DOHH2 (cell line): ENCODE measurements at regions not wholly inside any gene's neighbourhood (a gene's known extent, or its start where the extent isn't known, plus 50 kb on each side); places are given as distances from the start of the nearest gene placed in this dataset.
"Not testable (repeated sequence)": the region's sequence is repeated elsewhere in the genome, so short reads cannot be mapped to it uniquely, and the experiment has no call there.

Source experiments
- H3F3A ChIP-seq: fragments of 200-600 bp; sonication (generic), shearing (Covaris generic); 2 replicates; pipeline ENCODE4 v1.6.0; 2016; ENCODE audit warnings: antibody characterized with exemption, mild to moderate bottlenecking; ENCODE audit not compliant: control insufficient read depth, insufficient read depth
- H3K27ac ChIP-seq: fragments of 200-600 bp; sonication (generic); 2 replicates; pipeline ENCODE4 v1.5.1; 2014; ENCODE audit warnings: low read depth, mild to moderate bottlenecking, low read length, moderate library complexity
- H3K27me3 ChIP-seq: fragments of 200-600 bp; sonication (generic); 2 replicates; pipeline ENCODE4 v1.6.1; 2014; ENCODE audit warnings: mild to moderate bottlenecking, low read length, mixed read lengths; ENCODE audit not compliant: control insufficient read depth
- H3K36me3 ChIP-seq: fragments of 200-600 bp; sonication (generic); 2 replicates; pipeline ENCODE4 v1.6.1; 2014; ENCODE audit warnings: mild to moderate bottlenecking, low read length, moderate library complexity, mixed read lengths; ENCODE audit not compliant: control insufficient read depth
- H3K4me1 ChIP-seq: fragments of 200-600 bp; sonication (generic); 2 replicates; pipeline ENCODE4 v1.6.1; 2014; ENCODE audit warnings: mild to moderate bottlenecking, low read length, mixed read lengths; ENCODE audit not compliant: control insufficient read depth
- H3K4me2 ChIP-seq: fragments of 200-600 bp; sonication (generic); 2 replicates; pipeline ENCODE4 v1.6.0; 2014; ENCODE audit warnings: mild to moderate bottlenecking, low read length, moderate library complexity
- H3K4me3 ChIP-seq: fragments of 200-600 bp; sonication (generic); 2 replicates; pipeline ENCODE4 v1.5.1; 2014; ENCODE audit warnings: mild to moderate bottlenecking, low read length, mixed read lengths
- H3K79me2 ChIP-seq: fragments of 200-600 bp; sonication (generic); 2 replicates; pipeline ENCODE4 v1.6.1; 2014; ENCODE audit warnings: mild to moderate bottlenecking, low read length, mixed read lengths; ENCODE audit not compliant: control insufficient read depth
- H3K9me2 ChIP-seq: fragments of 200-600 bp; sonication (generic); replicated peaks from 2 replicates; pipeline ENCODE4 v1.6.1; 2014; ENCODE audit warnings: mild to moderate bottlenecking, low read length, mixed read lengths; ENCODE audit not compliant: control insufficient read depth
- H3K9me3 ChIP-seq: fragments of 200-600 bp; sonication (generic); 2 replicates; pipeline ENCODE4 v1.6.1; 2014; ENCODE audit warnings: antibody characterized with exemption, low read length, mixed read lengths; ENCODE audit not compliant: control insufficient read depth, insufficient read depth
- H4K20me1 ChIP-seq: fragments of 200-600 bp; sonication (generic); 2 replicates; pipeline ENCODE4 v1.6.0; 2014; ENCODE audit warnings: low read depth, mild to moderate bottlenecking, antibody characterized with exemption, low read length, moderate library complexity; ENCODE audit not compliant: control insufficient read depth, insufficient read depth
- CTCF ChIP-seq: fragments of 200-600 bp; sonication (generic); IDR thresholded peaks from one replicate; pipeline ENCODE4 v1.5.1; 2014; ENCODE audit warnings: antibody characterized with exemption, mild to moderate bottlenecking, low read depth, low read length; ENCODE audit not compliant: poor library complexity, severe bottlenecking
- EZH2phosphoT487 ChIP-seq: fragments of 200-600 bp; sonication (generic); IDR thresholded peaks from 2 replicates; pipeline ENCODE4 v1.6.1; 2017; ENCODE audit warnings: borderline replicate concordance, mild to moderate bottlenecking, antibody characterized with exemption, low read length, moderate library complexity, mixed read lengths

DNA sequence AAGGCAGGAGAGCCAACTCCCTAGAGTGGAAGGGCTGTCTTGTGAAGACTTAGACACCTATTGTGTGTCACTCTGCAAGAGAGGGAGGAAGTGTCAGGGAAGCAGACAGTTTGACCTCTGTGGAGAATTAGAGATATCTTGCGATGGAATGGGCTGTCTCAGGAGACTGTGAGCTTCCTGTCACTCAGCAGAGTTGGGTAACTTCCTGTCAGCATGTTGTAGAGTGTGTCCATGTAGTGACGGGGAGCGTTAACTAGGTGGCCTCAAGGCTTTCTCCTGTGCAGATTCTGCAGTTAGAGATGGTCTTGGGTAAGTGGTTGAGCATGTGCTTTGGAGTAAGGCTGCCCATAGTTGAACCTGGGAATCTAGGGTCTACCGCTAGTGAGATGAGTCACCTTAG is 136.5 kb downstream of the KIF4B start:
- no peaks in the 10 kb centered on the region for H3K36me3 ChIP-seq
- no peaks in the 10 kb centered on the region for H4K20me1 ChIP-seq
- H3K27ac ChIP-seq: no peak overlapping the region
- H3K4me2 ChIP-seq: no peak overlapping the region
- no peaks in the 10 kb centered on the region for H3K79me2 ChIP-seq
- H3K9me2 ChIP-seq: no peaks in the 10 kb centered on the region
- H3F3A ChIP-seq: no peaks in the 10 kb centered on the region
- peaks cover 6% of the 10 kb centered on the region for H3K4me1 ChIP-seq
- no peaks in the 10 kb centered on the region for H3K27me3 ChIP-seq
- H3K9me3 ChIP-seq: no peaks in the 10 kb centered on the region
- no peak overlapping the region for H3K4me3 ChIP-seq
- TF ChIP-seq CTCF: no peak

DNA sequence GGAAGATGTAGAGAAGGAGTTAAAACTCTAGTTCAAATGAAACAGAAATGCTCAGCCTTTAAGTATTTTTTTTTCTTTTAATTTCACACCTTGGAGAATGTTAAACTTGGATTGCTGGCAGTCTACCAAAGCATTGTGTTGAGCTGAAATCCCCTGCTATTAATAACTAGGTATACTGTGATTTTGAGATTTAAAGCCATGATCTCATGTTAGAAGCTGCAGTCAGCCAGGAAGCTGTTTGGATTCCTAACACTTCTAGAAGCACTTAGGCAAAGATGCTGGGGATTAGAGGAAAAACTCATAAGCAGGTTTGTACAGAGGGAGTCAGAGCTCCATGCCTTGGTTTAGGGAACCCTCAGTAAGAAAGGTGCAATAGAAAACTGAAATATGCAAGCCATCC is 141.4 kb downstream of the KIF4B start:
- Histone ChIP-seq H4K20me1 (no peaks in the 10 kb centered on the region), H3K79me2 (no peaks in the 10 kb centered on the region), H3K9me2 (no peaks in the 10 kb centered on the region), H3K9me3 (no peaks in the 10 kb centered on the region), H3K4me3 (no peak overlapping the region), H3K27me3 (no peaks in the 10 kb centered on the region), H3K4me2 (no peak overlapping the region), H3F3A (no peaks in the 10 kb centered on the region), H3K4me1 (peaks cover 4% of the 10 kb centered on the region), H3K27ac (no peak overlapping the region), H3K36me3 (no peaks in the 10 kb centered on the region)
- no peak for TF ChIP-seq EZH2phosphoT487
- no peak for TF ChIP-seq CTCF

DNA sequence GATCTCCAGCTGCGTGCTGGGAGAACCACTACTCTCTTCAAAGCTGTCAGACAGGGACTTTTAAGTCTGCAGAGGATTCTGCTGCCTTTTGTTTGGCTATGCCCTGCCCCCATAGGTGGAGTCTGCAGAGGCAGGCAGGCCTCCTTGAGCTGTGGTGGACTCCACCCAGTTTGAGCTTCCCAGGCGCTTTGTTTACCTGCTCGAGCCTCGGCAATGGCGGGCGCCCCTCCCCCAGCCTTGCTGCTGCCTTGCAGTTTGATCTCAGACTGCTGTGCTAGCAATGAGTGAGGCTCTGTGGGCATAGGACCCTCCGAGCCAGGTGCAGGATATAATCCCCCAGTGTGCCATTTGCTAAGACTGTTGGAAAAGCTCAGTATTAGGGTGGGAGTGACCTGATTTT is 149.5 kb downstream of the KIF4B start:
- H3F3A ChIP-seq, H4K20me1 ChIP-seq, H3K4me3 ChIP-seq, H3K27me3 ChIP-seq, H3K36me3 ChIP-seq, H3K9me3 ChIP-seq, H3K4me1 ChIP-seq, H3K27ac ChIP-seq, H3K79me2 ChIP-seq, H3K9me2 ChIP-seq, H3K4me2 ChIP-seq: not testable (repeated sequence)

DNA sequence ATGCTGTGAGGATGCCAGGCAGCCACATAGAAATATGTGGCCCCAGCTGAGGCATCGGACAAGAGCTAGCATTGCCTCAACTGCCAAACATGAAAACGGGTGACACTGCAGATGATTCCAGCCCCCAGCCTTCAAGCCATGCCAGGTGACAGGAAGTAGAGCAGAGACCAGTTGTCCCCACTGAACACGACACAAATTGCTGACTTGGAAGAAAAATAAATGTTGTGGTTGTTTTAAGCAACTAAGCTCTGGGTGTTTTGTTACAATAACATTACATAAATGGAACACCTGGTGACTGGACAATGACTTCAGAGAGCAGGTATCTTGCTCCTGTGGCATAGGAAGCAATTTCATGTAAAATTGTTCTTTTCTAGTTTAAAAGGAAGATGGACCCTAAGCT is 154.2 kb downstream of the KIF4B start:
- H3K4me3 ChIP-seq: no peak overlapping the region
- TF ChIP-seq CTCF (no peak), EZH2phosphoT487 (no peak)
- no peaks in the 10 kb centered on the region for H3K9me3 ChIP-seq
- H3K27me3 ChIP-seq: no peaks in the 10 kb centered on the region
- H3K36me3 ChIP-seq: no peaks in the 10 kb centered on the region
- no peak overlapping the region for H3K4me2 ChIP-seq
- no peaks in the 10 kb centered on the region for H3K4me1 ChIP-seq
- H3K79me2 ChIP-seq: no peaks in the 10 kb centered on the region
- H3F3A ChIP-seq: no peaks in the 10 kb centered on the region
- no peaks in the 10 kb centered on the region for H3K9me2 ChIP-seq
- H3K27ac ChIP-seq: no peak overlapping the region
- H4K20me1 ChIP-seq: no peaks in the 10 kb centered on the region
